Neural crest cell (in vitro differentiated cells): ENCODE measurements at regions not wholly inside any gene's neighbourhood (a gene's known extent, or its start where the extent isn't known, plus 50 kb on each side); places are given as distances from the start of the nearest gene placed in this dataset.

ENCODE experiments used
- DNase-seq: peaks from one replicate; pipeline ENCODE4 v3.0.0; 2021; ENCODE audit warnings: low read depth, mixed read lengths, low spot score
- H3K27ac Mint-ChIP-seq: one replicate; pipeline ENCODE4 v1.8.0; 2021; ENCODE audit warnings: mild to moderate bottlenecking, mixed read lengths; ENCODE audit not compliant: unreplicated experiment
- H3K27me3 Mint-ChIP-seq: 2 replicates; pipeline ENCODE4 v1.8.0; 2021; ENCODE audit warnings: low read depth, mild to moderate bottlenecking, mixed read lengths
- H3K36me3 Mint-ChIP-seq: 2 replicates; pipeline ENCODE4 v1.8.0; 2021; ENCODE audit warnings: low read depth, mild to moderate bottlenecking, mixed read lengths
- H3K4me1 Mint-ChIP-seq: 2 replicates; pipeline ENCODE4 v1.8.0; 2021; ENCODE audit warnings: mixed read lengths
- H3K4me3 Mint-ChIP-seq: one replicate; pipeline ENCODE4 v1.8.0; 2021; ENCODE audit warnings: mild to moderate bottlenecking, mixed read lengths
- H3K9me3 Mint-ChIP-seq: 2 replicates; pipeline ENCODE4 v1.8.0; 2021; ENCODE audit warnings: mixed read lengths
- CTCF ChIP-seq: fragments of 200-600 bp; sonication (generic); conservative IDR thresholded peaks from 2 replicates; pipeline ENCODE4 v1.5.0; 2021; ENCODE audit warnings: antibody characterized with exemption, mild to moderate bottlenecking

GRCh38 chr9:13580760-13581159, 301.3 kb upstream of the MPDZ start:
- no peaks in the 10 kb centered on the region for H3K27me3 Mint-ChIP-seq
- H3K36me3 Mint-ChIP-seq: no peaks in the 10 kb centered on the region
- DNase-seq: no peak
- H3K4me1 Mint-ChIP-seq: peaks cover 7% of the 10 kb centered on the region
- no peak overlapping the region for H3K27ac Mint-ChIP-seq
- H3K9me3 Mint-ChIP-seq: peaks cover 2% of the 10 kb centered on the region
- H3K4me3 Mint-ChIP-seq: no peak overlapping the region
- no peak for TF ChIP-seq CTCF

- H3K27me3 Mint-ChIP-seq: no peaks in the 10 kb centered on the region
- H3K27ac Mint-ChIP-seq: no peak overlapping the region
- H3K36me3 Mint-ChIP-seq: no peaks in the 10 kb centered on the region
- H3K4me3 Mint-ChIP-seq: no peak overlapping the region
- no peak for DNase-seq
- peaks cover 2% of the 10 kb centered on the region for H3K9me3 Mint-ChIP-seq
- no peak for TF ChIP-seq CTCF
- H3K4me1 Mint-ChIP-seq: peaks cover 13% of the 10 kb centered on the region
Observed at GRCh38 chr9:13580131-13580530, 300.6 kb upstream of the MPDZ start.

GRCh38 chr9:13576101-13576500, 296.6 kb upstream of the MPDZ start:
- Mint-ChIP-seq H3K4me3 (no peak overlapping the region), H3K27me3 (no peaks in the 10 kb centered on the region), H3K4me1 (peaks cover 18% of the 10 kb centered on the region), H3K27ac (no peak overlapping the region), H3K9me3 (peaks cover 9% of the 10 kb centered on the region), H3K36me3 (no peaks in the 10 kb centered on the region)
- no peak for TF ChIP-seq CTCF
- DNase-seq: no peak

GRCh38 chr9:13575558-13575957, 296.1 kb upstream of the MPDZ start:
- TF ChIP-seq CTCF: no peak
- no peak overlapping the region for H3K4me3 Mint-ChIP-seq
- H3K4me1 Mint-ChIP-seq: peaks cover 18% of the 10 kb centered on the region
- H3K9me3 Mint-ChIP-seq: peaks cover 9% of the 10 kb centered on the region
- H3K27me3 Mint-ChIP-seq: no peaks in the 10 kb centered on the region
- no peaks in the 10 kb centered on the region for H3K36me3 Mint-ChIP-seq
- DNase-seq: no peak
- no peak overlapping the region for H3K27ac Mint-ChIP-seq

- DNase-seq: no peak
- H3K9me3 Mint-ChIP-seq: peaks cover 9% of the 10 kb centered on the region
- H3K27ac Mint-ChIP-seq: no peak overlapping the region
- TF ChIP-seq CTCF: no peak
- H3K27me3 Mint-ChIP-seq: no peaks in the 10 kb centered on the region
- H3K36me3 Mint-ChIP-seq: no peaks in the 10 kb centered on the region
- peaks cover 31% of the 10 kb centered on the region for H3K4me1 Mint-ChIP-seq
- H3K4me3 Mint-ChIP-seq: no peak overlapping the region
Observed at GRCh38 chr9:13570068-13570974, 290.8 kb upstream of the MPDZ start.
